ENCODE measurements at regions not wholly inside any gene's neighbourhood (a gene's known extent, or its start where the extent isn't known, plus 50 kb on each side); places are given as distances from the start of the nearest gene placed in this dataset.

GRCh38 chr11:15889363-15890030, 466.8 kb downstream of the SOX6 start:
- no peak for DNase-seq (ENCODE audit: extremely low spot score, unreplicated experiment)
- H3K27me3 Mint-ChIP-seq (ENCODE audit: unreplicated experiment), result no peaks in the 10 kb centered on the region
- H3K9me3 Mint-ChIP-seq (ENCODE audit: unreplicated experiment), result no peaks in the 10 kb centered on the region
- H3K4me1 Mint-ChIP-seq (ENCODE audit: unreplicated experiment), result peaks cover 19% of the 10 kb centered on the region
- H3K36me3 Mint-ChIP-seq (ENCODE audit: unreplicated experiment), result no peaks in the 10 kb centered on the region
- H3K4me3 Mint-ChIP-seq (ENCODE audit: unreplicated experiment), result no peak overlapping the region
- no peak for TF ChIP-seq CTCF (IDR thresholded peaks at IDR 0.05)
- peak overlapping the region; percentile 8 for H3K27ac Mint-ChIP-seq (ENCODE audit: unreplicated experiment)

GRCh38 chr11:15890031-15890713, 466.2 kb downstream of the SOX6 start:
- Mint-ChIP-seq H3K27me3 (ENCODE audit: unreplicated experiment) (no peaks in the 10 kb centered on the region), H3K36me3 (ENCODE audit: unreplicated experiment) (no peaks in the 10 kb centered on the region), H3K27ac (ENCODE audit: unreplicated experiment) (peak overlapping the region; percentile 8), H3K4me1 (ENCODE audit: unreplicated experiment) (peaks cover 16% of the 10 kb centered on the region), H3K4me3 (ENCODE audit: unreplicated experiment) (no peak overlapping the region), H3K9me3 (ENCODE audit: unreplicated experiment) (no peaks in the 10 kb centered on the region)
- no peak for DNase-seq (ENCODE audit: extremely low spot score, unreplicated experiment)
- no peak for TF ChIP-seq CTCF (IDR thresholded peaks at IDR 0.05)

- no peak overlapping the region for H3K4me3 Mint-ChIP-seq (ENCODE audit: unreplicated experiment)
- H3K36me3 Mint-ChIP-seq (ENCODE audit: unreplicated experiment), result no peaks in the 10 kb centered on the region
- no peak for TF ChIP-seq CTCF (IDR thresholded peaks at IDR 0.05)
- H3K27me3 Mint-ChIP-seq (ENCODE audit: unreplicated experiment), result peaks cover 3% of the 10 kb centered on the region
- no peak overlapping the region for H3K27ac Mint-ChIP-seq (ENCODE audit: unreplicated experiment)
- H3K9me3 Mint-ChIP-seq (ENCODE audit: unreplicated experiment), result no peaks in the 10 kb centered on the region
- no peak for DNase-seq (ENCODE audit: extremely low spot score, unreplicated experiment)
- H3K4me1 Mint-ChIP-seq (ENCODE audit: unreplicated experiment), result peaks cover 22% of the 10 kb centered on the region
Measured at GRCh38 chr11:15893080-15893492, 463.3 kb downstream of the SOX6 start.

GRCh38 chr11:15896026-15896425, 460.3 kb downstream of the SOX6 start:
- Mint-ChIP-seq H3K4me3 (ENCODE audit: unreplicated experiment) (no peak overlapping the region), H3K4me1 (ENCODE audit: unreplicated experiment) (peaks cover 7% of the 10 kb centered on the region), H3K27me3 (ENCODE audit: unreplicated experiment) (peaks cover 3% of the 10 kb centered on the region), H3K27ac (ENCODE audit: unreplicated experiment) (no peak overlapping the region), H3K9me3 (ENCODE audit: unreplicated experiment) (no peaks in the 10 kb centered on the region), H3K36me3 (ENCODE audit: unreplicated experiment) (no peaks in the 10 kb centered on the region)
- no peak for DNase-seq (ENCODE audit: extremely low spot score, unreplicated experiment)
- TF ChIP-seq CTCF (IDR thresholded peaks at IDR 0.05), result no peak

GRCh38 chr11:15896530-15896929, 459.8 kb downstream of the SOX6 start:
- Mint-ChIP-seq H3K4me1 (ENCODE audit: unreplicated experiment) (peaks cover 8% of the 10 kb centered on the region), H3K27me3 (ENCODE audit: unreplicated experiment) (peaks cover 3% of the 10 kb centered on the region), H3K4me3 (ENCODE audit: unreplicated experiment) (no peak overlapping the region), H3K27ac (ENCODE audit: unreplicated experiment) (no peak overlapping the region), H3K9me3 (ENCODE audit: unreplicated experiment) (no peaks in the 10 kb centered on the region), H3K36me3 (ENCODE audit: unreplicated experiment) (no peaks in the 10 kb centered on the region)
- TF ChIP-seq CTCF (IDR thresholded peaks at IDR 0.05), result no peak
- no peak for DNase-seq (ENCODE audit: extremely low spot score, unreplicated experiment)

Measured in osteocyte (in vitro differentiated cells).